ENCODE measurements at regions not wholly inside any gene's neighbourhood (a gene's known extent, or its start where the extent isn't known, plus 50 kb on each side); places are given as distances from the start of the nearest gene placed in this dataset.
A peak's percentile ranks its signal among the peaks of the same experiment; 100 is the strongest.

DNA sequence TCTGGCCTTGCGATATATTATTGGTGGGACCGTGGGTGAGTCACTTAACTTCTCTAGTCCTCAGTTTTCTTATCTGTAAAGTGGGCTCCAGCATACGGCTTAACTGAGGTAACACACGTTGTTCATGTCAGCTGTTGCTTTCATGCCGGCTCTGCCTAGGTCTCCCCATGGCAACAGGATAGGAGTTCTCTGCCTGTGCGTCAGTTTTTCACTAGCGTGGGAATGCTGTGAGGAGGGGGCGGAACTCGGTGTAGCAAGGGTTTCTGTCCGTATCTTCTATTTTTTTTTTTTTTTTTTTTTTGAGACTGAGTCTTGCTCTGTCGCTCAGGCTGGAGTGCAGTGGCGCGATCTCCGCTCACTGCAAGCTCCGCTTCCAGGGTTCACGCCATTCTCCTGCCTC is 758.5 kb upstream of the RBFOX1 start:
- 78 to 79% methylated on average over 16 of the region's 16 CpGs for WGBS, 2 donors

DNA sequence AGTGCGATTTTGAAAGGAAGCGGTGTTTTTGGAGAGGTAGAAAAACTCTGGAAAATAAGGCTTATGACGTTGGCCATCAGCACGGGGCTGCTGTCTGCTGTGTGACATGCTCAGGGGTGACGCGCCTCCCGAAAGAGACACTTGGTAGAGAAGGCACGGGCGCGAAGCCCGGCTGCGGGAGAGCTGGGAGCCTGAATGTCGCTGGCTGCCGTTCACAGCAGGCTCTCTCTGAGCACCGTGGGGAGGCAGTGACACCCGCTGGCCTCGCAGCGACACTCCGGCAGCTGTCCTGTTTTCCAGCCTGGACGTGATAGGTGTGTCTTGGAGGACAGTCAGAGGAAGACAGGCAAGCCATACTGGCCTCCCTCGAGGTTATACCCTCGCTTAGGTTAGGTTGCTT is 759.1 kb upstream of the RBFOX1 start:
- WGBS, 2 donors, result 8 to 15% methylated on average over 22 of the region's 22 CpGs
- intact Hi-C loops (cut with DNase I), result no loop called here
- Histone ChIP-seq H3K27me3 (no peaks in the 10 kb centered on the region), H3K27ac (no peak overlapping the region), H3K36me3 (replicated peaks in 1 of 2; ENCODE audit: insufficient read depth in 1 of 2, low read depth in 2 of 2) (no peaks in the 10 kb centered on the region), H3K4me3 (no peak overlapping the region), H3K9me3 (no peaks in the 10 kb centered on the region), H3K4me1 (no peaks in the 10 kb centered on the region)
- ATAC-seq, result no peak
- peak in 2 of 4 donors; percentile 2 to 18 for DNase-seq
- no peak for TF ChIP-seq POLR2A (IDR thresholded peaks at IDR 0.05)
- TF ChIP-seq, protein P1, sequence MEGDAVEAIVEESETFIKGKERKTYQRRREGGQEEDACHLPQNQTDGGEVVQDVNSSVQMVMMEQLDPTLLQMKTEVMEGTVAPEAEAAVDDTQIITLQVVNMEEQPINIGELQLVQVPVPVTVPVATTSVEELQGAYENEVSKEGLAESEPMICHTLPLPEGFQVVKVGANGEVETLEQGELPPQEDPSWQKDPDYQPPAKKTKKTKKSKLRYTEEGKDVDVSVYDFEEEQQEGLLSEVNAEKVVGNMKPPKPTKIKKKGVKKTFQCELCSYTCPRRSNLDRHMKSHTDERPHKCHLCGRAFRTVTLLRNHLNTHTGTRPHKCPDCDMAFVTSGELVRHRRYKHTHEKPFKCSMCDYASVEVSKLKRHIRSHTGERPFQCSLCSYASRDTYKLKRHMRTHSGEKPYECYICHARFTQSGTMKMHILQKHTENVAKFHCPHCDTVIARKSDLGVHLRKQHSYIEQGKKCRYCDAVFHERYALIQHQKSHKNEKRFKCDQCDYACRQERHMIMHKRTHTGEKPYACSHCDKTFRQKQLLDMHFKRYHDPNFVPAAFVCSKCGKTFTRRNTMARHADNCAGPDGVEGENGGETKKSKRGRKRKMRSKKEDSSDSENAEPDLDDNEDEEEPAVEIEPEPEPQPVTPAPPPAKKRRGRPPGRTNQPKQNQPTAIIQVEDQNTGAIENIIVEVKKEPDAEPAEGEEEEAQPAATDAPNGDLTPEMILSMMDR (IDR thresholded peaks at IDR 0.05), result peak in 2 of 7 experiments; percentile 13

More for the DNA sequence above, 758.5 kb upstream of the RBFOX1 start:
- no peak for TF ChIP-seq POLR2A (IDR thresholded peaks at IDR 0.05)
- TF ChIP-seq, protein P1 (IDR thresholded peaks at IDR 0.05), result no peak
- no peak for ATAC-seq
- H3K27me3 ChIP-seq, result no peaks in the 10 kb centered on the region
- no peaks in the 10 kb centered on the region for H3K36me3 ChIP-seq (replicated peaks in 1 of 2; ENCODE audit: insufficient read depth in 1 of 2, low read depth in 2 of 2)
- intact Hi-C loops (cut with DNase I), result no loop called here
- H3K27ac ChIP-seq, result no peak overlapping the region
- DNase-seq, result no peak
- H3K4me3 ChIP-seq, result no peak overlapping the region
- H3K4me1 ChIP-seq, result no peaks in the 10 kb centered on the region
- H3K9me3 ChIP-seq, result no peaks in the 10 kb centered on the region

DNA sequence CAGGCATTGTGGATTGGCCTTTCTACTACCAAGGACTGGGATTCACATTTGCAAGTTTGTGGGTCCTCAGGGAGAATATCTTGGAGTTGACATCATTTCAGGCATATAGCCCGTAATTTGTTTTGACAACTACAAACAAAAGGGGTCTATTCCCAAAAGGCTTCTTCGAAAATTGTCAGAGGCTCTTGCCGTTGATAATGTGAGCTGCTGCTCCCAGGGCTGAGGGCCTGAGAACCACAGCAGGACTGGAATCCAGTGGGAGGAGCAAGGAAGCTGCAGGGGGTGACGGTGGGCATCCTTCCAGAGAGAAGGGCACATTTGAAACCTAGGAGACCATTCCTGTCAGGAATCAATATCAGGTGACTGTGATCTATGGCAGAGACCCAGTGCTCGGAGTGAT is 761.6 kb upstream of the RBFOX1 start:
- H3K4me1 ChIP-seq, result no peaks in the 10 kb centered on the region
- intact Hi-C loops (cut with DNase I), result no loop called here

DNA sequence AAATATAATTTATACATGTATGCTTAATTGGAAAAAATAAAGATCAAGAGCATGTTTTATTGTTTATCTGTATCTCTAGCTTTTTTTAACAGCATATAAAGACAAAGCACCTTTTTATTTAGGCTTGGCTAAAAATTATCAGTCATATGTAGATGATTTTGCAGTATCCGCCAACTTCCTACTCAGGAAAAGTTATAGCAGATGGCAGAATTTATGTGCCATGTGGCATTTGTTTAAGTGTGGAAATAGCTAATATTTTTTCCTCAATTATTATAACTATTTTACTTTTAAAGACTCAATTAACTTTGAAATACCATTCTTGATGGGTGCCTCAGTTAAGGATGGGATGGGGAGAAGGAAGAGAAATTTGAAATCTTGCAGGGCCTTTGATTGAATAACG is 762.1 kb upstream of the RBFOX1 start:
- Histone ChIP-seq H3K9me3 (no peaks in the 10 kb centered on the region), H3K36me3 (replicated peaks in 1 of 2; ENCODE audit: insufficient read depth in 1 of 2, low read depth in 2 of 2) (no peaks in the 10 kb centered on the region), H3K4me1 (no peaks in the 10 kb centered on the region), H3K4me3 (no peak overlapping the region), H3K27ac (no peak overlapping the region), H3K27me3 (no peaks in the 10 kb centered on the region)
- intact Hi-C loops (cut with DNase I), result no loop called here
- ATAC-seq, result no peak
- TF ChIP-seq POLR2A (IDR thresholded peaks at IDR 0.05), result no peak
- TF ChIP-seq, protein P1 (IDR thresholded peaks at IDR 0.05), result no peak
- DNase-seq, result no peak
- WGBS, 2 donors, result 78 to 80% methylated on average over 2 of the region's 2 CpGs

More for the DNA sequence above, 761.6 kb upstream of the RBFOX1 start:
- no peak overlapping the region for H3K27ac ChIP-seq
- WGBS, 2 donors, result 34 to 38% methylated on average over 5 of the region's 5 CpGs
- TF ChIP-seq, protein P1 (IDR thresholded peaks at IDR 0.05), result no peak
- TF ChIP-seq POLR2A (IDR thresholded peaks at IDR 0.05), result no peak
- H3K4me3 ChIP-seq, result no peak overlapping the region
- H3K27me3 ChIP-seq, result no peaks in the 10 kb centered on the region
- ATAC-seq, result no peak
- no peak for DNase-seq
- no peaks in the 10 kb centered on the region for H3K9me3 ChIP-seq
- H3K36me3 ChIP-seq (replicated peaks in 1 of 2; ENCODE audit: insufficient read depth in 1 of 2, low read depth in 2 of 2), result no peaks in the 10 kb centered on the region

DNA sequence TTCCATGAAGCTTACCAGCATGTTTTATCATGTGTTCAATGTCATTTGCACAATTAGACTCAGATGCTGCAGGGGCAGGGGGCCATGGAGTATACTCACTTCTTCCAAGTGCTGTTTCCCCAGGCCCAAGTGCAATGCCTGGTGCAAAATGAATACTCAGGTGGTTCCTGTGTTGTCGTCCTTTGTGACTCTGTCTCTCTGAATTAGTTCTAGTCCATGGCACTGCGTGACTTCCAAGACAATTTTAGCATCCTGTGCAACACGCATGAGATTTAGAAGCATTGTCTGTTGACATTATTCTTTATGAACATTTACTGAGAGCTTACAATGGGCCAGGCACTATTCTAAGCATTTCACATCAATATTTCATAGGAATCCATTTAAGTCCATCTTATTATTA is 769.7 kb upstream of the RBFOX1 start:
- intact Hi-C loops (cut with DNase I), result no loop called here

More for the DNA sequence above, 769.7 kb upstream of the RBFOX1 start:
- TF ChIP-seq, protein P1 (IDR thresholded peaks at IDR 0.05), result no peak
- no peak for TF ChIP-seq POLR2A (IDR thresholded peaks at IDR 0.05)
- no peaks in the 10 kb centered on the region for H3K4me1 ChIP-seq
- H3K36me3 ChIP-seq (replicated peaks in 1 of 2; ENCODE audit: insufficient read depth in 1 of 2, low read depth in 2 of 2), result no peaks in the 10 kb centered on the region
- ATAC-seq, result no peak
- no peaks in the 10 kb centered on the region for H3K27me3 ChIP-seq
- no peak overlapping the region for H3K4me3 ChIP-seq
- no peaks in the 10 kb centered on the region for H3K9me3 ChIP-seq
- H3K27ac ChIP-seq, result no peak overlapping the region
- 66 to 77% methylated on average over 3 of the region's 3 CpGs for WGBS, 2 donors
- DNase-seq, result no peak
